Calu3 (cell line): ENCODE measurements at regions not wholly inside any gene's neighbourhood (a gene's known extent, or its start where the extent isn't known, plus 50 kb on each side); places are given as distances from the start of the nearest gene placed in this dataset.

Experiments used
- BruUV-seq: library from RNA; stranded (reverse); fragments of 400-500 nt; replicated peaks from 2 replicates; lab custom pipeline; 2021; lab: Mats Ljungman, UMichigan
- CTCF ChIA-PET: fragments of 300-600 bp; sonication (Branson Sonifier 250); formaldehyde crosslinking; loops from one replicate; lab custom pipeline; 2022; ENCODE audit warnings: antibody characterized with exemption; lab: Charles Lee
- DNase-seq: peaks from one replicate; pipeline ENCODE4 v3.0.0; 2022
- H3K27ac Mint-ChIP-seq: one replicate; pipeline ENCODE4 v1.8.0; 2022; ENCODE audit warnings: mixed read lengths; ENCODE audit not compliant: unreplicated experiment
- H3K27me3 Mint-ChIP-seq: one replicate; pipeline ENCODE4 v1.8.0; 2022; ENCODE audit warnings: mixed read lengths; ENCODE audit not compliant: unreplicated experiment
- H3K36me3 Mint-ChIP-seq: one replicate; pipeline ENCODE4 v1.8.0; 2022; ENCODE audit warnings: mild to moderate bottlenecking, moderate library complexity, mixed read lengths; ENCODE audit not compliant: insufficient read depth, unreplicated experiment
- H3K4me1 Mint-ChIP-seq: one replicate; pipeline ENCODE4 v1.8.0; 2022; ENCODE audit warnings: mild to moderate bottlenecking, low read depth, mixed read lengths; ENCODE audit not compliant: unreplicated experiment
- H3K4me3 Mint-ChIP-seq: one replicate; pipeline ENCODE4 v1.8.0; 2022; ENCODE audit warnings: mild to moderate bottlenecking, low read depth, moderate library complexity, mixed read lengths; ENCODE audit not compliant: unreplicated experiment
- H3K9me3 Mint-ChIP-seq: one replicate; pipeline ENCODE4 v1.8.0; 2022; ENCODE audit warnings: low read depth, mixed read lengths; ENCODE audit not compliant: unreplicated experiment
- CTCF ChIP-seq: fragments of 200-600 bp; IDR thresholded peaks from one replicate; pipeline ENCODE4 v1.8.0; 2022; ENCODE audit warnings: antibody characterized with exemption; ENCODE audit not compliant: unreplicated experiment
- intact Hi-C: fragments of 100-400 bp; cut with micrococcal nuclease; formaldehyde crosslinking; loops from one replicate; pipeline ENCODE4 v1.10.0; 2022; ENCODE audit not compliant: unreplicated experiment

- Mint-ChIP-seq H3K4me1 (no peaks in the 10 kb centered on the region), H3K27ac (no peak overlapping the region), H3K27me3 (no peaks in the 10 kb centered on the region), H3K4me3 (no peak overlapping the region), H3K9me3 (no peaks in the 10 kb centered on the region), H3K36me3 (no peaks in the 10 kb centered on the region)
- DNase-seq: no peak
- TF ChIP-seq CTCF: no peak
- intact Hi-C loops: no loop called here
- CTCF ChIA-PET: no interaction called here
- BruUV-seq: no TSS peak
Measured at GRCh38 chr3:56914646-56915045, 112.9 kb upstream of the ARHGEF3 start.

GRCh38 chr3:56911363-56911762, 109.6 kb upstream of the ARHGEF3 start:
- Mint-ChIP-seq H3K27me3 (no peaks in the 10 kb centered on the region), H3K4me3 (no peak overlapping the region), H3K27ac (no peak overlapping the region), H3K36me3 (no peaks in the 10 kb centered on the region), H3K9me3 (no peaks in the 10 kb centered on the region), H3K4me1 (no peaks in the 10 kb centered on the region)
- BruUV-seq: no TSS peak
- no peak for TF ChIP-seq CTCF
- CTCF ChIA-PET: no interaction called here
- DNase-seq: no peak
- intact Hi-C loops: no loop called here

- Mint-ChIP-seq H3K27ac (no peak overlapping the region), H3K4me1 (peaks cover 12% of the 10 kb centered on the region), H3K9me3 (no peaks in the 10 kb centered on the region), H3K27me3 (no peaks in the 10 kb centered on the region), H3K4me3 (no peak overlapping the region), H3K36me3 (no peaks in the 10 kb centered on the region)
- intact Hi-C loops: no loop called here
- BruUV-seq: no TSS peak
- no peak for DNase-seq
- TF ChIP-seq CTCF: no peak
- CTCF ChIA-PET: no interaction called here
Measured at GRCh38 chr3:56909349-56909748, 107.6 kb upstream of the ARHGEF3 start.

GRCh38 chr3:56908004-56908403, 106.3 kb upstream of the ARHGEF3 start:
- intact Hi-C loops: no loop called here
- H3K9me3 Mint-ChIP-seq: no peaks in the 10 kb centered on the region

More at GRCh38 chr3:56908004-56908403, 106.3 kb upstream of the ARHGEF3 start:
- no peak for TF ChIP-seq CTCF
- H3K4me3 Mint-ChIP-seq: no peak overlapping the region
- no peaks in the 10 kb centered on the region for H3K36me3 Mint-ChIP-seq
- BruUV-seq: no TSS peak
- H3K27ac Mint-ChIP-seq: no peak overlapping the region
- CTCF ChIA-PET: no interaction called here
- H3K27me3 Mint-ChIP-seq: no peaks in the 10 kb centered on the region
- no peak for DNase-seq
- peaks cover 12% of the 10 kb centered on the region for H3K4me1 Mint-ChIP-seq
